GM19328 (cell line): ENCODE measurements at regions not wholly inside any gene's neighbourhood (a gene's known extent, or its start where the extent isn't known, plus 50 kb on each side); places are given as distances from the start of the nearest gene placed in this dataset.

ENCODE experiments used
- ATAC-seq: cut with Tn5 transposase; IDR thresholded peaks from one replicate; pipeline ENCODE4 v1.9.1; 2021; ENCODE audit warnings: mild to moderate bottlenecking, moderate library complexity; ENCODE audit not compliant: unreplicated experiment

DNA sequence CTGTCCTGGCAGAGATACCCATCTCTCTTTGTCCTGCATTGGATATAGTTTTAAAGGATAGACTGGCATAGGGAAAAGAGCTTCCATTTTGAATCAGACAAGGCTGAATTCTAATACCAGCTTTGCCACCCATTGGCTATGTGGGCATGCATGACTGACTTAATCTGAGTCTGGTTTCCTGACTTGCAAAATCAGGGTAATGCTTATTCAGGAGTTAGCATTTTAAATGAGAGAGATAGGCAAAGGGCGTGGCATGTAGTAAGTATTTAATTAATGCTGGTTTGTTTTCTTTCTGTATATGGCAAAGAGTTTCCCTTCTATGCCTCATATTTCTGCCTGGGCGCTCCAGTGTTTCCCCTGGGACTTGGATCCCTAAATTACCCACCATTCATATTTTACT lies 492.9 kb downstream of the IGSF11 start:
- no peak for ATAC-seq

DNA sequence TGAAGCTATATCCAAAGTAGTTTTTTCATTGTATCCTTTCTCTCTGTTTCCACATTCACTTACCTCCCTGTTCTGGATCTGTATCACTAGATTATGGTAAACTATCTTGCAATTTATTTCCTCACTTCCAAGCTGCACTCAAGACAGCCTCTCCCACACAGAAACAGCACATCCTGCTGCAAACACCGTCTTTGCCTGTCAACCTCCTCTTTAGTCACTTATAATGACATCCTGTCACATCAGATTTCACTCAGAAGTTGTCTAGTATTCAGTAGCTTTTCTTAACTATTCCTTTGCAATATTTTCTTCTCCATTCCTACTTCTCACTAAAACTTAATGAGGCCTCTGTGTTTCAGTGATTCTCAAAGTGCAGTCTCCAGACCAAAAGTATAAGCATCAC lies 490.8 kb downstream of the IGSF11 start:
- ATAC-seq = no peak

DNA sequence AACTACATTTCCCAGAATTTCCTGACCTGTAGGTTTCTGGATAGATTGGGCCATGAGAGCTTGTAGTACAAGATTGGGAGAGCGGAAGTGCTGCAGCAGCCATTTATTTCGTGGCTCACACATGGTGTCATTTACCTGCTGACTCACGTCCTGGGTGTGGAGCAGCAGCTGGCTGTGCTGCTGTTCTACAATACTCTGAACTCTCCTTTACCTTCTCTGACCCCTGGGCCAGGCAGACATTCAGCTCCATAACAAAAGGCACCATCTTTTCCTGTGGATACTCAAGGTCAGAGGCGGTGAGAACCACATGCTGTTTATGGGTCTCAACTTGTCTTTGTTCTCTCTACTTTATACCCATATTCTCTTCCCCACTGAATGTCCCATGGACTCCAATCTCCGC lies 490.2 kb downstream of the IGSF11 start:
- no peak for ATAC-seq

DNA sequence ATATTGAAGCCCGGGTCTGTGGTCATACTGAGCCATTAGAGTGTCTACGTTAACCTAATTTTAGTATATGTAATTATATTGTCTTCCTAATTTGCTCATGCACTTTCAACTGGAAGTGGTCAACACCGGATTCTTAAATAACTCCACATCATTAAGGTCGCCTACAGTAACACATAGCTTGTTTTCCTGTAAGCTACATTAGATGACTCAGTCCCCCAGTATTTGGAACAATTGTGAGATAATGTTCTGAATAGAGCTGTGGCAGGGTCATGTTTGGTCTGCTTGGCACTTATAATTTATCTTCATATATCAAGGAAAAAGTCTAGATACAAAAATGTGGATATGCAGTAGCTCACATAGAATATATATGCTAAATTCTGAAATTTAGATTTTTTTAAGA lies 486.2 kb downstream of the IGSF11 start:
- no peak for ATAC-seq

DNA sequence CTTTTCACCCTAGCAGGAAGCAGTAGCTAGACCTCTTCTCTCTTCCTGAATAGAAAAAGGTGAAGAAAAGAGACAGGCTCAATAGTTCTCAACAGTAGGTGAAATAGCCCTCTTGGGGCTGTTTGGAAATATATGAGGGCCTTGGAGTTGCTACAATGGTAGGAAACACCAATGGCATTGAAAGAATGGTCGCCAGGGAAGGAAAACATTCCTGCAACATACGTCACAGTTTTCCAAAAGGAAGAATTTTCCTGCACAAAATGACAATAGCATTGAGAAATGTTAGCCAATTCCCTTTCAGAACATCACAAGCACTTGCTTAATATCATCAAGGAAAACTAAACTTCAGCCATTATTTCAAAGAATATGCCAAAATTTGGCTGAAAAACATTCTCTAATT lies 484.5 kb downstream of the IGSF11 start:
- ATAC-seq = no peak

DNA sequence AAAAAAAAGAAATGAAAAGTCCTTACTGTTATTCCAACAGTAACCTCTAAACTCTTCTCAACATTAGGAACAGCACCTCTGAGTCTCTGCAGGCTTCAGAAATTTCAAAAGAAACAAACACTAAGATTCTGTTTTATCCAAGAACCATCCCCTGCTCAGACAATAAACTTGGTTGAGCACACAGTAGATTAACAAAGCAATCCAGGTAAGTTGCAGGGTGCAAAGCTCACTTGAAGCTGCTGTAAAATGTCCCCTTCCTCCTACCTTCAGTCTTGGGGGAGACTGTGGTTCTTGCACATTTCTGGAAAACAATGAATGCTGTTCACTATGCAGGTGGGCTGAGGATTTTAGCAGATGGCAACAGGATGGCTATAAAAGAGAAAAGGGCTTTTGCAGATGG lies 484.1 kb downstream of the IGSF11 start:
- no peak for ATAC-seq

DNA sequence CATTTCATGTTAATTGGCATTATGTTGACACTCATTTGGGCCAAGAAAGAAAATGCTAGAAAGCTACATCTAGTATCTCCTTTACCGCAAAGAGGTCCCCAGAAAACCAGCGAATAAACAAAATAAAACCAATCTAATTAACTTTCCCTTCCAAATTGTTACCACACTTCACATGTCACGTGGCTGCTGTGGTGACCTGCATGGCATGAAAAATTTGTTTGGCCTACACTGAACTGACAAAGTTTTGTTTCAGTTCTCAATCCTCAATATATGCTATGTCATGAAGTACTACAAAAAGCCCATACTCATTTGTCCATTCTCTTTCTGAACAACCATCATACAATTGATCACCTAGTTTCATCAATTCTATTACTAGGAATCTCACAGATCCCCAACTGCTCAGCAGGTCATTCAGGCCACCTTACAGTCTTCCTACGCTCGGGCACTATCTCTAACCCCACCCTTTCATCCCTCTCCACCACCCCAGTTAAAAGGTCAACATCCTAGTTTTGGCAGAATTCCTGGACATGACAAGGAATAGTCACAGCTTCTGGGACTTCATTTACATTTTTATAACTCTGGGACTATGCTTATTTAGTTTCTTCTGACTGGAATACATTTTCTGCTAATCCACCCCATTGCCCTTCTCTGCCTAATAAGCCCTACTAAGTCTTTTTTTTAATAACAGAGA lies 480.4 kb downstream of the IGSF11 start:
- no peak for ATAC-seq

DNA sequence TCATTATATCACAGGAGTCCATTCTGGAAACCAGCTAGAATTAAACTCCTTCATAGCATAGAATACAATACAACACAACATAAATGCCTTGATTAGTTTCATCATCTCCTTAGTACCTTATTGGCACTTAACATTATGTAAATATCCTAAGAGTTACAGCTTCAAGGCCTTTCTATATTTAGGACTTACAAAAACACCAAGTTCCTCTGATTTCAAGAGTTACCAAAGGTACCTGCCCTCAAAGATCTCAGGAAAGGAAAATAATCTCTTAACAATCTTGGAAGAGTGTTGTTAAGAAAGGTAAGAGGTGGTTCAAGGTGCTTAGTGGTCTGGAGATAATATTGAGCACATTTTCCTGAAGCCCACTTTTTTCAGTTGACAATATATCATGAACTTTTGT lies 477.7 kb downstream of the IGSF11 start:
- no peak for ATAC-seq

DNA sequence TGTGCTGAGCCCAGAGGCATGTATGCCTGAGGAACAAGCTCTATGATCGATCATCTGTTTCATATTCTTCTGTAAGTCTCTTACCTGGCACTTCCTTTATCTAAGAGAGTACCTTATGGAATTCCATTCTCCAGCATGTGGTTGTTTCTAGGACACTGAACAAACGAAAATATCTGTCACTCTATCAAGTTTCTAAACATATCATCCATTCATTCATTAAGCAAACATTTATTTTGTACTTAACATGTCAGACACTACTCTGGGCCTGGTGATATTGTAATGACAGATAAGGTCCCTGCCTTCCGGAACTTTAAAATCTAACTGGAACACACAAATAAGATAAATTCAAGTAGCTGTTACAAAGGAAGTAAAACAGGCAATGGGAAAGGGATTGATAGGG lies 477.1 kb downstream of the IGSF11 start:
- no peak for ATAC-seq

DNA sequence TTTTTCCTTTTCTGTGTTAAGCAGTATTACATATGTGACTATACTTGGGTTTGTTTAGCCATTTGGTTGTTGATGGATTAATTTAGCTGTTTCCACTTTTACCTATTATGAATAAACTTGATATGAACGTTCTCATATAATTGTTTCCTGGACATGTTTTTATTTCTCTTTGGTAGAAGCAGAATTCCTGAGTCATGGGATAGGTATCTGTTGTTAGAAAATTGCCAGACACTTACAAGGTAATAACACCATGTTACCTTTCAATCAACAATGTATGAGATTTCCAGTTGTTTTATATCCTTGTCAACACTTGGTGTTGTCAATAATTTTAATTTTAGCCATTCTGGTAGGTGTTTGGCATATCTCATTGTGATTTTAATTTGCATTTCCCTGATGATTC lies 475.4 kb downstream of the IGSF11 start:
- no peak for ATAC-seq

DNA sequence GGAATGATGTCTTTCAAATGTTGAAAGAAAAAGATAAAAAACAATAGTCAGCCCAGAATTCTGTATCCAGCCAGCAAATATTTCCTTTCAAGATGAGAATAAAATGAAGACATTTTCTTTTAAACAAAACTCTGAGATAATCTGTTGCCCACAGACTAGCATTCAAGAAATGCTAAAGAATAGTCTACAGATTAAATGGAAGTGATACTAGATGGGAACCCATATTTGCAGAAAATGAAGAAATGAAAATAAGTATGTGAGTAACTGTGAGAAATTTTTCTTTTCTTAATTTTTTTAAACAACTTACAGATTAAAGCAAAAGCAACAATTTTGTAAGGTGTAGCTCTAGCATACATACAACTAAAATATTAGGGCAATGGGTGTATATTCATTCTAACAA lies 469.8 kb downstream of the IGSF11 start:
- ATAC-seq = no peak

DNA sequence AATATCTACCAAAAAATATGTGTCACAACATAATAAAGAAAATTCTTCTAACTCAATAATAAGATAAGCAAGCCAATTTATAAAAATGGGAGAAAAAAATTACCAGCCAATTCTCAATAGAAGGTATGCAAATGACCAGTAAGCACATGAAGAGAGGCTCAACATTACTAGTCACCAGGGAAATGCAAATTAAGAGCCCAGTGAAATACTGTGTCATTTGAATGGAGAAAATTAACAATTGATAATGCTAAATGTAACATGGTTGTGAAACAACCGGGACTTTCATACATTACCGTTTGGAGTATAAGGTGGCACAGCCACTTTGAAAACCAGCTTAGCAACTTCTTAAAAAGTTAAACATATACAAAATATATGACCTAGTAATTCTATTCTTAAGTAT lies 460.7 kb downstream of the IGSF11 start:
- no peak for ATAC-seq

DNA sequence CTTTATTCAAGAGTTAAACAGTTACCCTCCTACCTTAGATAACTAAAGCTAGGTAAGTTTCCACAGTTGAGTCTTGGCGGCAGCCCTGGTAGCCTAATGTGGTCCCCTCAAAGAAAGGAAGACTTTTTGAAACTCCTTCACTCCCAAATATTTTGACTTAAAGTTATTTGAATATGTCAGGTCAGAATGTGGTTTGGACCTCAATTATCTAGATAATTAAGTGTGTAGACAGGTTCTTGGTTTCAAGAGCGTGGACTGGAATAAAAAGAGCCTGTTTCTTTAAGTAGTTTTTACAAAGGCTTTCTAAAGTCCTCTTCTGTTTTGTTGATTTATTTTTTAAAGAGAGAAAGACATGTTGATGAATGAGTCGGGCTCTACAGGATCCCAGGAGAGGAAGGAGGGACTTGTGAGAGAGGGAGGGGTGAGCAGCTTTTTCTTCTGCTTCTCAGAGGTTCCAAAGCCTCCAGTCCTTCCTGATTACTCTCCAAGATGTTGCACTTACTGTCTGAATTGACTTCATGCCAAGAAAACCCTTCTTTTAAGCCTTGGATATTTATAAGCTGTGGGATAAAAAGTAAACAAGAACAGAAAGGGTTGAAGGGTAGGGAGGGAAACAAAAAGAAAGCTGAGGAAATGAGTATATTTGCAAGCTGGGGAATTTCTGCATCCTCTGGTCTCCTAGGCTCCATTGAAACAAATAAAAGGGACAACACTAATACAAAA lies 457.4 kb downstream of the IGSF11 start:
- ATAC-seq = no peak

DNA sequence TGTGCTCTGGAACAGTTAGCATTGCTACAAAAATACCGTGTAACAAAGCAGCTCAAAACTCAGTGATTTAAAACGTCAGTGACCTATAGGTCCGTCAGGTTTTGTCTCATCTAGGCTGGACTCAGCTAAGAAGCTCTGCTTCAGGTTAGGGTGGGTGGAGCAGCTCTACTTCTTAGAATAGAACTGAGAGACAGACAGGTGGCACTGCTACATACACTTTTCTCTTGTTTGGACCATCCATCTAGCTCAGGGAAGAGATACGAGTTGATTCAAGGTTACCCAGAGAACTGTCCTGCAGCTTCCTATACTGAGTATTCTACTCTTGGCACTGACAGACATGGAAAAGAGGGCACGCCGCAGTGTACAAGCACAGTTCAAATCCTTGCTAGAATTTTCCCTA lies 456.1 kb downstream of the IGSF11 start:
- ATAC-seq = no peak

DNA sequence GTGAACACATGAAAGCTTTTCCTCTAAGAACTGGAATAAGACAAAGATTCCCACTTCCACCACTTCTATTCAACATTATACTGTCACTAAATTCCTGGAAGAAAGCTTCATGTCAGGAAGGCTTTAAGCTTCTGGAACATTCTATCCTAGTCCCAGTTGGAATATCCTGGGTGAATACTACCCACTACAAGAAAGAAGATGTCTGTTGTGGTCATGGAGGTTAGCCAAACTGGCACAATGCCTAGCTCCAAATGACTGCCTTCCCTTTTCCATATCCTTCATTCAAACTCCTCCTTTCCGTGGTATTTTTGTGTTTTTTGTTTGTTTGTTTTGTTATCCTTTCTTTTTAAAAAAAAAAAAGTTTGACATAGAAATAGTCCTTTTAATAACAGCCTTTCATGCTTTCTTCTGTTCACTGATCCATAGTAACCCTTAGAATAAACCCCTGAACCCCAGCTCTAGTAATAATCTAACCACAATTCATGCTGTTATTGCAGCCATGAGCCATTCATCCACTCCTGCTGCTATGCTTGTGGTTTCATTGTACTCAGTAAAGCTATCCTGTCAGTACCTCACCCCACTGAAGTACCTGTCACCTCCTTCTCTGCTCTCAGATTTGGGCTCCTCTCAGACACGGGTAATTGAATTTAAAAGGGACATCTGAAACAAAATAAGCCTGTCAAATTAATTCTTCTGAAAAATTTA lies 447.5 kb downstream of the IGSF11 start:
- no peak for ATAC-seq

DNA sequence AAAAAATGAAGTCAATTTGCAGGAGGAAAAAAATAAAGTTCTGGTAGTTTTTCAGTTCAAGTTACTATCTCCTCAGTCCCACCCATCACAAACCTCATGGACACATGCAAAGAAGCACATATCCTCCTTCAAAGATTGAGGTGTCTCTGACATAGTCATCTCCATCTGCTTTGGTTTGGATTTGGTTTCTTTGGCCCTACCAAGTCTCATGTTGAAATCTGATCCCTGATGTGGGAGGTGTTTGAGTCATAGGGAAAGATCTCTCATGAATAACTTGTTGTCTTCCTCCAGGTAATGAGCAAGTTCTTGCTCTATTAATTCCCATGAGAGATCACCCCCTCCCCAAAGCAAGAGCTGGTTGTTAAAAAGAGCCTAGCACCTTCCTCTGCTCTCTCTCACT lies 446.8 kb downstream of the IGSF11 start:
- no peak for ATAC-seq

DNA sequence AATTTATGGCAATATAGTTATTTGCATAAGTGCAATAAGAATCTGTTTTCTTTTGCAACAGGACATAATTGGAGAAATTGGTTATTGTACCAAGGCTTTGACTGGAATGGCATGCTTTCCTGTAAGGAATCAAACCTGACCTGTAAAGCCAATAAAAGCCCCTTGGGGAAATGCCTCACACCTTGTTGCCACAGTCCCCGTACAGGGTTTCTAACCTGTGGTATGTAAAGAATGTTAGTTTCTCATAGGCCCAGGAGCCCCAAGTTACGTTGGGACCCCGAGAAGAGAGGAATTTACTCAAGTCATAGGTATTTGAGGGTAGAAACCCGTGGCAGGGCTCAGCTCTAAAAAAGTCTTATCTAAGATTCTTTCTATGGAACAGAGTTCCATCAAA lies 441.4 kb downstream of the IGSF11 start:
- no peak for ATAC-seq

DNA sequence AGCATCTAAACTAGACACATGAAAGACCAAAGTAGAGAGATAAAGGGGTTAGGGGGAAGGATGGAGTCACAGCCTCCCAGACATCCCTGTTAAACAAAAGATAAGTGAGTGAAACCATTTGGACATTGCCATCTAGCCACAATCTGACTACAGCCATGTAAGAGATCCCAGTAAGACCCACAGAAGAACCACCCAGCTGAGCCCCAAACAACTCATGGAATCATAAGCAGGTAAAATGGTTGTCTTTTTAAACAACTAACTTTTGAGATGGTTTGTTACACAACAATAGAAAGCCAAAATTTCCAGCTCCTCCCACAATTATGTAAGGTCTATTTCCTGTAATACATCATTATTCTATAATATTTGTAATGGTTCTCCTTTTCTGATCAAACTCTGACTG lies 437.5 kb downstream of the IGSF11 start:
- no peak for ATAC-seq

DNA sequence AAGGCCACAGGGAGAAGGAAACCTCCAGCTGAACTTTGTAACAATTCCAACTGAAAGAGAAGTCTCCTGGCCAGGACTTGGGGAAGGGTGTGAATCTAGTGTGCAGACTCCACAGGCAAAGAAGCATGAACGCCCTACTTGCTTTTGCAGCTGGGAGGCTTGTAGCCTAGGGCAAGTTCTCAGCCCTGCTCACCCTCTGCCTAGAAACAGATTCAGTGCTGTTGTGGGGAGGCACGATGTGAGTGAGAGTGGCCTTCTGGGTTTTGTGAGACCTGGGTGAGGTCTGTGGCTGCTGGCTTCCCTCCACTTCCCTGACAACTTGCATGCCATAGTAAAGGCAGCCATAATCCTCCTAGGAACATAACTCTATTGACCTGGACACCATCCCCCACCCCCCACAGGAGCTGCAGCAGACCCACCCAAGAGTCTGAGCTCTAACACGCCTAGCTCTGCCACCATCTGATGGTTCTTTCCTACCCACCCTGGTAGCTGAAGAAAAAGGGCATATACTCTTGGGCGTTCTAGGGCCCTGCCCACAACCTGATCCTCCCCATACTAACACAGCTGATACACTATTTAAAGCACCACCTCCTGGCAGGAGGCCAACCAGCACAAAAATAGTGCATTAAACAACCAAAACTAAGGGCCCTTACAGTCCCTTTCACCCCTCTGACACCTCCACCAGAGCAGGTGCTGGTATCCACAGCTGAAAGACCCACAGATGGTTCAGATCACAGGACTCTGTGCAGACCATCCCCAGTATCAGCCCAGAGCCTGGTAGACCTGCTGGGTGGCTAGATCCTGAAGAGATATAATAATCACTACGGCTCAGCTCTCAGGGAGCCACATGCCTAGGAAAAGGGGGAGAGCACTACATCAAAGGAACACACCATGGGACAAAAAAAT lies 426.5 kb downstream of the IGSF11 start:
- ATAC-seq = no peak

DNA sequence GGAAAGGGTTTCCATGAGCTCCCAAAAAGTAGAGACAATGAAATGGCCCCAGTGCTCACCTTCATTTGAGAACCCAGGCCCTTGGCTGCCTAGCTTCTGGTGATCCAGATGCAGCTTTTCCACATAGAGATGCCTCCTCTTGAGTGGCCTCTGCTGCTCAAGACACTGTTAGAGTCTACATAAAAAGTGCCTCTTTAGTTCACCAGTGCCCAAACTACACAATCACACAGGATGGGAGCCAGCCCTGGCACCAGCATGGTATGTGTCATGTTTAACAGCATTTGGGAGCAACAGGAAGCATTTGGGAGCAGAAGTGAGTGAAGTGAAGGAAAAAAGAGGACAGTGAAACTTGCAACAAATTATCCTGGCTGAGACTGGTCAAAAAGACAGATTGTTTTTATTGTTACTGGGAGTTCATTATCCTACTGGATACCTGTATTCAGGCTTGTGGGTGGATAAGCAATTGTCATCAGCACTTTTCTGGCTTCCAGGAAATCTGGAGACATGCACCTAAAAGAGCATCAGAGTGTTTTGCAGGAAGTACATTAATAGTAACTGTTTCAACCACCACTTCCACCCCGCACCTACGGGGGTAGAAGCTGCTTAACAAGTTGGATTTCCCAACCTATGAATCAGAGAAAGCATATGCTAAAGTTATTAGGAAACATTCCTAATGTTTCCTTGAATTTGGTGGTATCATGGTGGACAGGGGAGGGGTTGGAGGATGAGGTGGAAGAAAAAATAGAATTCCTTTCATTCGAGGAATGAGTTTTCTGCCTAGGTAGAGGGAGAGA lies 416.2 kb downstream of the IGSF11 start:
- ATAC-seq = no peak
